ENCODE measurements at regions not wholly inside any gene's neighbourhood (a gene's known extent, or its start where the extent isn't known, plus 50 kb on each side); places are given as distances from the start of the nearest gene placed in this dataset.

- ChIA-PET POLR2A (no interaction called here), CTCF (ENCODE audit: low intra/inter-chr PET ratio, low total read pairs) (no interaction called here)
- H3K9ac ChIP-seq (ENCODE audit: insufficient read depth, low read depth, low read length), result no peak overlapping the region
- H3K9me3 ChIP-seq (ENCODE audit: low read length), result no peaks in the 10 kb centered on the region
- H2AFZ ChIP-seq (ENCODE audit: low read length), result no peak overlapping the region
- no TSS peak for BruUV-seq (replicated peaks)
- H3K27ac ChIP-seq (ENCODE audit: extremely low read length, insufficient read depth, low read length), result no peak overlapping the region
- peak in 1 of 2 experiments; percentile 42; a peak in 1 of 4 replicates for TF ChIP-seq MAFK (conservative IDR thresholded peaks at IDR 0.05 in 1 of 2, IDR thresholded peaks at IDR 0.05 in 1 of 2; ENCODE audit: low read length in 2 of 2)
- no peak for TF ChIP-seq THAP8 (CRISPR knock-in tag; IDR thresholded peaks at IDR 0.05; ENCODE audit: borderline replicate concordance)
- 2% methylated on average over 2 of the region's 2 CpGs for WGBS (ENCODE audit: low lambda C conversion rate)
- H3K4me1 ChIP-seq (ENCODE audit: insufficient read depth, low read length), result no peaks in the 10 kb centered on the region
- no peak overlapping the region for H3K4me2 ChIP-seq (ENCODE audit: low read depth, low read length)
- in situ Hi-C loops (cut with HindIII; ENCODE audit: extremely low pct_ligation_motif_present, low pct_unique_long_range_greater_than_20kb), result no loop called here
- no peak overlapping the region for H3K4me3 ChIP-seq (replicated peaks in 1 of 3; ENCODE audit: insufficient read depth in 1 of 3, low read depth in 2 of 3, low read length in 3 of 3)
- no peaks in the 10 kb centered on the region for H4K20me1 ChIP-seq (ENCODE audit: insufficient read depth, low read length)
- no peak for ATAC-seq
- FAIRE-seq, result no peak
- H3K27me3 ChIP-seq (ENCODE audit: control insufficient read depth in 1 of 2, insufficient read depth in 2 of 2, low read length in 2 of 2), result no peaks in the 10 kb centered on the region
- no peak for DNase-seq (ENCODE audit: low spot score)
- H3K79me2 ChIP-seq (ENCODE audit: insufficient read depth, low read length), result no peaks in the 10 kb centered on the region
- H3K36me3 ChIP-seq (replicated peaks in 1 of 2; ENCODE audit: control insufficient read depth in 1 of 2, insufficient read depth in 2 of 2, low read length in 2 of 2), result no peaks in the 10 kb centered on the region
- intact Hi-C loops (cut with micrococcal nuclease; ENCODE audit: unreplicated experiment), result no loop called here
Observed at GRCh38 chr1:199784138-199784895, 243.2 kb upstream of the NR5A2 start.

GRCh38 chr1:199786695-199787094 is 240.8 kb upstream of the NR5A2 start:
- ATAC-seq (no peak), FAIRE-seq (no peak), DNase-seq (ENCODE audit: low spot score) (no peak)
- H3K4me3 ChIP-seq (replicated peaks in 1 of 3; ENCODE audit: insufficient read depth in 1 of 3, low read depth in 2 of 3, low read length in 3 of 3), result no peak overlapping the region
- H3K36me3 ChIP-seq (replicated peaks in 1 of 2; ENCODE audit: control insufficient read depth in 1 of 2, insufficient read depth in 2 of 2, low read length in 2 of 2), result no peaks in the 10 kb centered on the region
- no peaks in the 10 kb centered on the region for H3K27me3 ChIP-seq (ENCODE audit: control insufficient read depth in 1 of 2, insufficient read depth in 2 of 2, low read length in 2 of 2)
- no peak overlapping the region for H3K9ac ChIP-seq (ENCODE audit: insufficient read depth, low read depth, low read length)
- no TSS peak for BruUV-seq (replicated peaks)
- no peak overlapping the region for H3K27ac ChIP-seq (ENCODE audit: extremely low read length, insufficient read depth, low read length)
- intact Hi-C loops (cut with micrococcal nuclease; ENCODE audit: unreplicated experiment) (no loop called here), in situ Hi-C loops (cut with HindIII; ENCODE audit: extremely low pct_ligation_motif_present, low pct_unique_long_range_greater_than_20kb) (no loop called here)
- H2AFZ ChIP-seq (ENCODE audit: low read length), result no peak overlapping the region
- H3K79me2 ChIP-seq (ENCODE audit: insufficient read depth, low read length), result no peaks in the 10 kb centered on the region
- no peaks in the 10 kb centered on the region for H3K9me3 ChIP-seq (ENCODE audit: low read length)
- H4K20me1 ChIP-seq (ENCODE audit: insufficient read depth, low read length), result no peaks in the 10 kb centered on the region
- WGBS (ENCODE audit: low lambda C conversion rate), result 6% methylated on average over 3 of the region's 3 CpGs
- H3K4me1 ChIP-seq (ENCODE audit: insufficient read depth, low read length), result no peaks in the 10 kb centered on the region
- no peak overlapping the region for H3K4me2 ChIP-seq (ENCODE audit: low read depth, low read length)
- ChIA-PET POLR2A (no interaction called here), CTCF (ENCODE audit: low intra/inter-chr PET ratio, low total read pairs) (no interaction called here)
- TF ChIP-seq, protein P1, sequence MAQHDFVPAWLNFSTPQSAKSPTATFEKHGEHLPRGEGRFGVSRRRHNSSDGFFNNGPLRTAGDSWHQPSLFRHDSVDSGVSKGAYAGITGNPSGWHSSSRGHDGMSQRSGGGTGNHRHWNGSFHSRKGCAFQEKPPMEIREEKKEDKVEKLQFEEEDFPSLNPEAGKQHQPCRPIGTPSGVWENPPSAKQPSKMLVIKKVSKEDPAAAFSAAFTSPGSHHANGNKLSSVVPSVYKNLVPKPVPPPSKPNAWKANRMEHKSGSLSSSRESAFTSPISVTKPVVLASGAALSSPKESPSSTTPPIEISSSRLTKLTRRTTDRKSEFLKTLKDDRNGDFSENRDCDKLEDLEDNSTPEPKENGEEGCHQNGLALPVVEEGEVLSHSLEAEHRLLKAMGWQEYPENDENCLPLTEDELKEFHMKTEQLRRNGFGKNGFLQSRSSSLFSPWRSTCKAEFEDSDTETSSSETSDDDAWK (CRISPR knock-in tag; IDR thresholded peaks at IDR 0.05), result no peak
- TF ChIP-seq ZNF431 (CRISPR knock-in tag; IDR thresholded peaks at IDR 0.05; ENCODE audit: borderline replicate concordance, low read depth) (no peak), CBX2 (IDR thresholded peaks at IDR 0.05; ENCODE audit: low read depth, low read length) (no peak), CBX2 (CRISPR knock-in tag; IDR thresholded peaks at IDR 0.05; ENCODE audit: low read depth) (no peak), ZNF597 (CRISPR knock-in tag; IDR thresholded peaks at IDR 0.05) (no peak), TSC22D2 (CRISPR knock-in tag; IDR thresholded peaks at IDR 0.05; ENCODE audit: borderline replicate concordance) (no peak), ZSCAN22 (CRISPR knock-in tag; IDR thresholded peaks at IDR 0.05) (no peak), ZNF207 (IDR thresholded peaks at IDR 0.05; ENCODE audit: borderline replicate concordance) (no peak), ZMYM2 (CRISPR knock-in tag; IDR thresholded peaks at IDR 0.05) (no peak), TFE3 (CRISPR knock-in tag; IDR thresholded peaks at IDR 0.05) (no peak), KDM6A (CRISPR knock-in tag; IDR thresholded peaks at IDR 0.05; ENCODE audit: low read depth) (no peak), RBAK (CRISPR knock-in tag; IDR thresholded peaks at IDR 0.05) (no peak), HDAC2 (CRISPR knock-in tag; IDR thresholded peaks at IDR 0.05) (no peak)
